HepG2 (cell line): ENCODE measurements at regions not wholly inside any gene's neighbourhood (a gene's known extent, or its start where the extent isn't known, plus 50 kb on each side); places are given as distances from the start of the nearest gene placed in this dataset.

Source experiments
- ATAC-seq: fragments of 200-7000 bp; cut with Tn5 transposase; 3 replicates; pipeline ENCODE4 v1.9.1; 2020; ENCODE audit warnings: mild to moderate bottlenecking, moderate library complexity
- BruUV-seq: library from RNA; stranded (reverse); fragments of 400-500 nt; replicated peaks from 2 replicates; lab custom pipeline; 2021; lab: Mats Ljungman, UMichigan
- CTCF ChIA-PET: fragments of 300-600 bp; formaldehyde crosslinking; extraction: SDS; loops from one replicate; lab custom pipeline; 2021; ENCODE audit warnings: low total read pairs, inconsistent platforms, low intra/inter-chr PET ratio; lab: Yijun Ruan, JAX
- POLR2A ChIA-PET: fragments of 350-600 bp; sonication (Branson Sonifier 250); formaldehyde crosslinking; loops from one replicate; lab custom pipeline; 2020; ENCODE audit warnings: antibody characterized with exemption, inconsistent platforms; lab: Yijun Ruan, JAX
- DNase-seq: peaks from one replicate; pipeline ENCODE4 v3.0.0-alpha.2; 2015; ENCODE audit warnings: low spot score
- FAIRE-seq: peaks from 3 replicates; lab custom pipeline; 2011; peaks lifted over from hg19 to GRCh38; lab: Jason Lieb, UNC
- H2AFZ ChIP-seq: one replicate; pipeline ENCODE4 v1.6.1; 2011; ENCODE audit warnings: low read length, inconsistent platforms
- H3K27ac ChIP-seq: fragments of 300-600 bp; 3 replicates; pipeline ENCODE4 v1.8.0; 2011; ENCODE audit warnings: mixed run types, mild to moderate bottlenecking, mixed read lengths, low read length, inconsistent platforms; ENCODE audit not compliant: insufficient read depth; ENCODE audit errors: extremely low read length
- H3K27me3 ChIP-seq, 2 experiments: fragments of 200-600 bp in 1 of 2; 2 replicates in 1 of 2; 3 replicates in 1 of 2; pipeline versions ENCODE4 v1.6.0 to v1.8.0; 2011; ENCODE audit warnings: low read length in 2 of 2, mild to moderate bottlenecking in 2 of 2, moderate library complexity in 2 of 2, inconsistent platforms in 1 of 2; ENCODE audit not compliant: insufficient read depth in 2 of 2, control insufficient read depth in 1 of 2
- H3K36me3 ChIP-seq, 2 experiments: fragments of 200-600 bp in 1 of 2; replicated peaks in 1 of 2; 2 replicates in 1 of 2; 3 replicates in 1 of 2; pipeline versions ENCODE4 v1.5.1 to v1.8.0; 2011; ENCODE audit warnings: low read length in 2 of 2, inconsistent platforms in 1 of 2; ENCODE audit not compliant: insufficient read depth in 2 of 2, control insufficient read depth in 1 of 2
- H3K4me1 ChIP-seq: 2 replicates; pipeline ENCODE4 v1.5.1; 2012; ENCODE audit warnings: low read length, inconsistent platforms; ENCODE audit not compliant: insufficient read depth
- H3K4me2 ChIP-seq: 2 replicates; pipeline ENCODE4 v1.6.0; 2011; ENCODE audit warnings: low read depth, low read length, inconsistent platforms
- H3K4me3 ChIP-seq, 3 experiments: fragments of 200-600 bp in 1 of 3; sonication (generic), shearing (Covaris generic) in 1 of 3; replicated peaks in 1 of 3; 2 replicates each; pipeline ENCODE4 v1.5.1; 2011 to 2016; ENCODE audit warnings: low read length in 3 of 3, inconsistent platforms in 2 of 3, low read depth in 2 of 3, mild to moderate bottlenecking in 2 of 3, control low read depth in 1 of 3, mixed read lengths in 1 of 3; ENCODE audit not compliant: insufficient read depth in 1 of 3
- H3K79me2 ChIP-seq: one replicate; pipeline ENCODE4 v1.6.1; 2011; ENCODE audit warnings: low read length, inconsistent platforms; ENCODE audit not compliant: insufficient read depth
- H3K9ac ChIP-seq: 2 replicates; pipeline ENCODE4 v1.6.0; 2011; ENCODE audit warnings: mild to moderate bottlenecking, low read depth, low read length, inconsistent platforms; ENCODE audit not compliant: insufficient read depth
- H3K9me3 ChIP-seq: 2 replicates; pipeline ENCODE4 v1.5.1; 2012; ENCODE audit warnings: mild to moderate bottlenecking, low read length
- H4K20me1 ChIP-seq: 2 replicates; pipeline ENCODE4 v1.6.0; 2011; ENCODE audit warnings: inconsistent platforms, mild to moderate bottlenecking, low read length, moderate library complexity; ENCODE audit not compliant: insufficient read depth
- BCL6 ChIP-seq: IDR thresholded peaks from 2 replicates; pipeline ENCODE4 v1.6.1; 2016; ENCODE audit warnings: missing genetic modification reagents, missing compliant biosample characterization
- CEBPB ChIP-seq: IDR thresholded peaks from 2 replicates; pipeline ENCODE4 v1.6.1; 2011; ENCODE audit warnings: low read depth, low read length, improper control_type of control experiment, borderline replicate concordance
- ELF1 ChIP-seq: sonication (generic); formaldehyde crosslinking; IDR thresholded peaks from 2 replicates; pipeline ENCODE4 v1.4.0; 2020; ENCODE audit warnings: missing genetic modification reagents
- GABPA ChIP-seq, 2 experiments: IDR thresholded peaks; 2 replicates each; pipeline ENCODE4 v1.6.1; 2011 to 2016; ENCODE audit warnings: low read depth in 2 of 2, low read length in 1 of 2, missing biosample characterization in 1 of 2, missing genetic modification characterization in 1 of 2
- GLMP ChIP-seq: sonication (generic); formaldehyde crosslinking; IDR thresholded peaks from 2 replicates; pipeline ENCODE4 v1.9.0; 2021; ENCODE audit warnings: missing genetic modification reagents, mild to moderate bottlenecking, borderline replicate concordance
- HOMEZ ChIP-seq: IDR thresholded peaks from 2 replicates; pipeline ENCODE4 v1.6.1; 2016; ENCODE audit warnings: low read depth
- MNT ChIP-seq: fragments of 450-650 bp; IDR thresholded peaks from 2 replicates; pipeline ENCODE4 v1.6.1; 2016
- RFX1 ChIP-seq: fragments of 450-650 bp; IDR thresholded peaks from 2 replicates; pipeline ENCODE4 v1.6.1; 2017
- RFX3 ChIP-seq: IDR thresholded peaks from 2 replicates; pipeline ENCODE4 v1.6.1; 2016; ENCODE audit warnings: missing biosample characterization, missing genetic modification reagents
- SOX13 ChIP-seq, 3 experiments: fragments of 450-650 bp in 1 of 3; sonication (generic) in 1 of 3; formaldehyde crosslinking in 1 of 3; IDR thresholded peaks in 2 of 3; conservative IDR thresholded peaks in 1 of 3; 2 replicates each; pipeline versions ENCODE4 v1.5.0 to v1.6.1; 2016 to 2020; ENCODE audit warnings: antibody characterized with exemption in 1 of 3, mild to moderate bottlenecking in 1 of 3, missing compliant biosample characterization in 1 of 3, missing genetic modification reagents in 1 of 3, moderate library complexity in 1 of 3
- SP2 ChIP-seq: sonication (generic); formaldehyde crosslinking; IDR thresholded peaks from 2 replicates; pipeline ENCODE4 v1.5.1; 2020; ENCODE audit warnings: mild to moderate bottlenecking, missing genetic modification reagents
- ZNF225 ChIP-seq: sonication (generic); formaldehyde crosslinking; IDR thresholded peaks from 2 replicates; pipeline ENCODE4 v1.4.0; 2020; ENCODE audit warnings: mild to moderate bottlenecking, missing genetic modification reagents
- ZNF432 ChIP-seq: sonication (generic); formaldehyde crosslinking; IDR thresholded peaks from 2 replicates; pipeline ENCODE4 v1.5.0; 2020; ENCODE audit warnings: missing genetic modification reagents, mild to moderate bottlenecking, borderline replicate concordance
- ZNF597 ChIP-seq: sonication (generic); formaldehyde crosslinking; IDR thresholded peaks from 2 replicates; pipeline ENCODE4 v1.5.0; 2020; ENCODE audit warnings: missing genetic modification reagents
- ZNF75D ChIP-seq: sonication (generic); formaldehyde crosslinking; IDR thresholded peaks from 2 replicates; pipeline ENCODE4 v1.8.1; 2023; ENCODE audit warnings: missing genetic modification reagents, mild to moderate bottlenecking, borderline replicate concordance
- ZNF784 ChIP-seq: sonication (generic); formaldehyde crosslinking; IDR thresholded peaks from 2 replicates; pipeline ENCODE4 v1.5.1; 2020; ENCODE audit warnings: missing genetic modification reagents, mild to moderate bottlenecking, borderline replicate concordance
- WGBS: methylation state at CpG from one replicate; pipeline ENCODE4 v1.1.6; 2017; ENCODE audit warnings: low lambda C conversion rate; 5-methylcytosine and 5-hydroxymethylcytosine counted together
- in situ Hi-C: cut with HindIII; loops from 2 replicates; pipeline ENCODE4 v1.10.0; 2017; ENCODE audit warnings: low pct_unique_long_range_greater_than_20kb; ENCODE audit not compliant: extremely low pct_ligation_motif_present
- intact Hi-C: fragments of 100-400 bp; cut with micrococcal nuclease; formaldehyde crosslinking; loops from one replicate; pipeline ENCODE4 v1.10.0; 2022; ENCODE audit not compliant: unreplicated experiment

GRCh38 chr7:77484785-77485184, 52.3 kb upstream of the PTPN12 start (continued):
- TF ChIP-seq HOMEZ (CRISPR knock-in tag) (no peak), MNT (no peak), ZNF432 (CRISPR knock-in tag) (no peak)

GRCh38 chr7:77482015-77482414, 55.1 kb upstream of the PTPN12 start:
- Histone ChIP-seq H2AFZ (no peak overlapping the region), H3K9ac (no peak overlapping the region), H4K20me1 (no peaks in the 10 kb centered on the region), H3K4me2 (no peak overlapping the region), H3K27me3 (no peaks in the 10 kb centered on the region), H3K9me3 (no peaks in the 10 kb centered on the region), H3K4me1 (peaks cover 54% of the 10 kb centered on the region), H3K36me3 (no peaks in the 10 kb centered on the region), H3K27ac (peak overlapping the region; percentile 62), H3K4me3 (no peak overlapping the region), H3K79me2 (no peaks in the 10 kb centered on the region)
- in situ Hi-C loops = no loop called here
- ChIA-PET POLR2A (interaction anchor here (2.1 kb wide), 1 partner anchor 54 kb away, joined by 5 read pairs; no protein-coding TSS in a partner anchor), CTCF (no interaction called here)
- 16% methylated on average over 3 of the region's 3 CpGs for WGBS
- ATAC-seq (peak; percentile 24; the same call in 1 of the 3 replicates), DNase-seq (peak; percentile 84), FAIRE-seq (no peak)
- intact Hi-C loops = no loop called here
- BruUV-seq = no TSS peak
- TF ChIP-seq SOX13 (IDR thresholded peaks at IDR 0.05) = no peak
- TF ChIP-seq SOX13 (CRISPR knock-in tag; conservative IDR thresholded peaks at IDR 0.05 in 1 of 2, IDR thresholded peaks at IDR 0.05 in 1 of 2) = peak in 1 of 2 experiments; percentile 16; a peak in 1 of 4 replicates
- no peak for TF ChIP-seq SP2 (CRISPR knock-in tag)
- no peak for TF ChIP-seq ZNF784 (CRISPR knock-in tag)
- TF ChIP-seq RFX3 (CRISPR knock-in tag) = peak; percentile 58
- peak; percentile 50; the same call in 1 of the 2 replicates for TF ChIP-seq ELF1
- TF ChIP-seq GLMP = no peak
- no peak for TF ChIP-seq GABPA (IDR thresholded peaks at IDR 0.05; ENCODE audit: low read depth, low read length)
- 0 out of 2 replicates have a peak, but pooled peaks have one; percentile 30 for TF ChIP-seq GABPA (CRISPR knock-in tag; IDR thresholded peaks at IDR 0.05; ENCODE audit: low read depth)
- TF ChIP-seq RFX1 = peak; percentile 49; the same call in 1 of the 2 replicates
- TF ChIP-seq ZNF225 (CRISPR knock-in tag) = no peak
- TF ChIP-seq CEBPB = peak; percentile 96
- no peak for TF ChIP-seq ZNF75D (CRISPR knock-in tag)
- no peak for TF ChIP-seq ZNF597
- 0 out of 2 replicates have a peak, but pooled peaks have one; percentile 25 for TF ChIP-seq BCL6 (CRISPR knock-in tag)
